ENCODE measurements at regions not wholly inside any gene's neighbourhood (a gene's known extent, or its start where the extent isn't known, plus 50 kb on each side); places are given as distances from the start of the nearest gene placed in this dataset.

DNA sequence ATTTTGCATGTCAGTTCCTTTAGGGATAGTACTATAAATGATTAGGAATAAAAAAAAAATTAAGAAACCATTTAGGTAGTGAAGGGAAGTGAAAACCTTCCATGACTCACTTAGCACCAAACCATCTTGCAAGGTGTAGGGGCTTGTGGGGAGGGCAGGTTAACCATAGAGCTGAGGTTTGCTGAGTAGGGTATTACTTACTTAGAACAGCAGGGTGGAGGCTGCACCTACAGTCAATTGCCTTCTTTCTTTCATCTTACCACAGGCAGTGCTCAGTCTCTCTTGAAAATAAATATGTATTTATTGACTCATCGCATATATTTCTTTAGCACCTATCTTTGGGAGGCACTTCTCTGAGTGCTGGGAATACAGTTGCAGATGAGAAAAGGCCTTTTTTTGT lies 104.9 kb upstream of the GIMD1 start:
- no peak for DNase-seq (ENCODE audit: low read depth in 3 of 3, low spot score in 2 of 3)

DNA sequence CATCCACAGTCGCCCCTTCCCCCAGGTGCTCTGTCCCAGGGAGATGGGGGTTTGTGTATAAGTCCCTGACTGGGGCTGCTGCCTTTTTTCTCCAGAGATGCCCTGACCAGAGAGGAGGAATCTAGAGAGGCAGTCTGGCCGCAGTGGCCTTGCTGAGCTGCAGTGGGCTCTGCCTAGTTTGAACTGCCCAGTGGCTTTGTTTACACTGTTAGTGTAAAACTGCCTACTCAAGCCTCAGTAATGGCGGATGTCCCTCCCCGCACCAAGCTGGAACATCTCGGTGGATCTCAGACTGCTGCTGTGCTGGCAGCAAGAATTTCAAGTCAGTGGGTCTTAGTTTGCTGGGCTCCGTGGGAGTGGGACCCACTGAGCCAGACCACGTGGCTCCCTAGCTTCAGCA lies 102.6 kb upstream of the GIMD1 start:
- DNase-seq (ENCODE audit: low read depth in 3 of 3, low spot score in 2 of 3) = no peak

- DNase-seq (ENCODE audit: low read depth in 3 of 3, low spot score in 2 of 3) = no peak
Observed at GRCh38 chr4:106463622-106464021, 95.0 kb upstream of the GIMD1 start.

- no peak for DNase-seq (ENCODE audit: low read depth in 3 of 3, low spot score in 2 of 3)
Observed at GRCh38 chr4:106454581-106454980, 86.0 kb upstream of the GIMD1 start.

DNA sequence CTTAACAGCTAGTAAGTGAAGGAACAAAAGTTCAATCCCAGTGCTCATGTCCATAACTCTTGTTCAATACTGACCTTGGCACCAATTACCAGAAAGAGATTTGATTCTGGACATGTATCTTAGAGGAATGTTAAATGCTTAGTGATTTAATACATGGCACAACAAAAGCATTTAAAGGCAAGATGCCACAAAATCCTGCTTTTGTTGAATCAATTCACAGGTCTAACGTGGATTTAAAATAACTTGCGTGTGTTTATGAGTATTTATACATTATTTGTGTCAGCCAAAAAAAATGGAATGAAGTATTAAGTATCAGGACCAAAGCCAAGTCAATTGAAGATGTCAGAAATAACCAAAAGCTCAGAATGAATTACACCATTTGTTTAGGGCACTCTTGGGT lies 85.4 kb upstream of the GIMD1 start:
- no peak for DNase-seq (ENCODE audit: low read depth in 3 of 3, low spot score in 2 of 3)

DNA sequence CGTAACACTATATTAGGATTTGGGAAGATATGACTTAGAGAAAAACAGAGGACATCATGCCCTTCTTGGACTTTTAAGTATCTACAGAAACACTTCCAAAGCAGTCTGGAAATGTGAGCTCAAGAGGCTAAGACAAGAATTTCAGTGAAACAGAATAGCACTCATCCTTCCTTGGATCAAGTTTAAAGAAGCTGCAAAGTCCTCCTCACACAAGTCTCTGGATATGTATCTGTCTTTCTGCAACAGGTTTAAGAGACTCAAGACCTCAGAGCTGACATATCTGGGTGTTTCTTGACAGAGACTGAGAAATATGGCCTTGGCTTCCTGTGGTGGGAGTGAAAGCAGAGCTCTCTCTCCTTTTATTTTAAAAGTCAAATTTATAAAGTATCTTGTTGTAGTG lies 82.5 kb upstream of the GIMD1 start:
- no peak for DNase-seq (ENCODE audit: low read depth in 3 of 3, low spot score in 2 of 3)

DNA sequence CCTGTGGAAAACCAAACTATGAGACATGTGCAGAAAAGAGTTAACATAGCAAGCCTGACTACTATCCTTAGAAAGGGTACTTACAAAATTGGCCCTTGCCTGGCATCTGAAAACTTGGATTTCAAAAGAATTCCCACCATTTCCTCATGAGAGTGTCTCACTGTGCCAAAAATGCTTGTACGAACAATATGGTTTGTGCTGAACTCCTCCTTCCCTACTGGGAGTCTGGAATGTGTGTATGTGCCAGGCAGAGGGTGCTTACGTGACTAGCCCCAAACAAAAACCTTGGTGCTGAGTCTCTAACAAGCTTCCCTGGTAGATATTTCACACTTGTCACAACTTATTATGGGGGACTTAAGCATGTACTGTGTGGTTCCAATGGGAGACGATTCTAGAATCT lies 81.7 kb upstream of the GIMD1 start:
- no peak for DNase-seq (ENCODE audit: low read depth in 3 of 3, low spot score in 2 of 3)

DNA sequence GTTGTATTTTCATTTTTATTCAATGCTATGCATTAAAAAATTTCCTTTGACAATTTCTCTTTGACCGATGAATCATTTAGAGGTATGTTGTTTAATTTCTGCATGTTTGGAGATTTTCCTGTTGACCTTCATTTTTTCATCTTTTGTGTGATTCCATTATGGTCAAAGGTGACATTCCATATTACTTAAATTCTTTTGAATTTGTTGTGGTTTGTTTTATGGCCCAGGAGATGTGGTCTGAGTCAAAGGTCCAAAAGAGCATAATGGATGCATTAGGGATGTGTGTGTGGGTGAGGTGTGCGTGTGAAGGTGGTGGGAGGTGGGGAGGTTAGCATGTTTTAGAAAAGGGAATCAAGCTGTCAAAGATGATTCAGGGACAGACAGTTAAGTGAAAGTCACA lies 76.0 kb upstream of the GIMD1 start:
- no peak for DNase-seq (ENCODE audit: low read depth in 3 of 3, low spot score in 2 of 3)

DNA sequence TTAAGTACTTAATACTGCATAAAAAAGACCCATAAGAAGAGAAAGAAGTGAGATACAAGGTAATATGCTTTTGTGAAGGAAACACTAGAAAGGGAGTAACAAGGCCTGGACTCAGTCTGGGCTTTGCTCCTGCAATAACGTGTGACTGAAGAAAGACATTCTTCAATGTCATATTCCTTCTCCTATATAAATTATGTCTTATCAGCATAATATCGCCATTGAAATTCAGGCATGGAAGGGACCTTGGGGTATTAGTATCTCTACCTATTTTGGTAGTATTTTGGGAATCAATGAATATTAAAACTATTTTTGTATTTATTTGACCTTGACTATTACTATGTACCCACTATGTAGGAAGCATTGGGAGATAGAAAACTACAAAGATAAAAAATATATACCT lies 62.2 kb upstream of the GIMD1 start:
- DNase-seq (ENCODE audit: low read depth in 3 of 3, low spot score in 2 of 3) = no peak

GRCh38 chr4:106429885-106430284 lies 61.3 kb upstream of the GIMD1 start:
- no peak for DNase-seq (ENCODE audit: low read depth in 3 of 3, low spot score in 2 of 3)

- DNase-seq (ENCODE audit: low read depth in 3 of 3, low spot score in 2 of 3) = no peak
Observed at GRCh38 chr4:106426069-106426468, 57.5 kb upstream of the GIMD1 start.

GRCh38 chr4:106425576-106425975 lies 57.0 kb upstream of the GIMD1 start:
- no peak for DNase-seq (ENCODE audit: low read depth in 3 of 3, low spot score in 2 of 3)

- no peak for DNase-seq (ENCODE audit: low read depth in 3 of 3, low spot score in 2 of 3)
Observed at GRCh38 chr4:106424426-106424825, 55.8 kb upstream of the GIMD1 start.

- no peak for DNase-seq (ENCODE audit: low read depth in 3 of 3, low spot score in 2 of 3)
Observed at GRCh38 chr4:106423791-106424190, 55.2 kb upstream of the GIMD1 start.

DNA sequence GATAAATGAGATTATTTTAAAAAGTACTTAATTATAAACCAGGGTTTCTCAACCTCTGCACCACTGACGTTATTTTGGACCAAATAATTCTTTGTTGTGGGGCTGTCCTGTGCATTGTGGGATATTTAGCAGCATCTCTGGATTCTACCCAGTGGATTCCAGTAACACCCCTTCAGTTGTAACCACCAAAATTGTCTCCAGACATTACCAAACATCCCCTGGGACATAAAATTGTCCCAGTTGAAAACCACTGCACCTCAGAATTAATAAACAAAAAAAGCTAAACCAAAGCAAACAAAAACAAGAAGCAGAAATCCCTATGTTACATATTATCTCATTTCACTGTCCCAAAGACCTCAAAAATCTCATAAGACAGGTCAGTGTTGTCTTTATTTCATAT lies 54.2 kb upstream of the GIMD1 start:
- no peak for DNase-seq (ENCODE audit: low read depth in 3 of 3, low spot score in 2 of 3)

GRCh38 chr4:106421441-106422296 lies 53.1 kb upstream of the GIMD1 start:
- no peak for DNase-seq (ENCODE audit: low read depth in 3 of 3, low spot score in 2 of 3)

DNA sequence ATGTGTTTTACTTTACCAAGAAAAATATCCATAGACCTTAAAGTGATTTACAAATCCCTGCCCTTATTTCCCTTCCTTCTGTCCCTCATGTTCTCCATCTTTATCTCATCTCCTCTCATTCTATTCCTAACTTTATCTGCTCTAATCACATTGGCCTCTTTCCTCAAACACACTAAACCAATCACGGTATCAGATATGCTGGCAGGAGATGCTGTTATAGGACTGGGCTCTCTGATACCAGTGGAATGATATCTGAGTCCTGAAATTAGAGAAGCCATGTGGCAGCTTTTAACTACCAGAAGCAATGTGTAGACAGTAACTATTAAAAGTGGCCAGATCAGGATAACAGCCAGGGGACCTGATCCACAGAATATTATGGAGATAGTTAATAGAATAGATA lies 49.9 kb upstream of the GIMD1 start:
- no peak for DNase-seq (ENCODE audit: low read depth in 3 of 3, low spot score in 2 of 3)

Measured in right renal cortex interstitium (tissue), 3 donors.